Pancreas (tissue), 10 donors: ENCODE measurements at regions not wholly inside any gene's neighbourhood (a gene's known extent, or its start where the extent isn't known, plus 50 kb on each side); places are given as distances from the start of the nearest gene placed in this dataset.

Experiments
- ATAC-seq, 4 donors: fragments of 200-7000 bp; cut with Tn5 transposase; one replicate each; pipeline versions ENCODE4 v1.8.0 to v1.9.1; 2020; ENCODE audit warnings: mild to moderate bottlenecking in 4 of 4, moderate library complexity in 4 of 4
- DNase-seq, 6 donors: peaks; one replicate each; pipeline ENCODE4 v3.0.0-alpha.2; 2020
- FAIRE-seq: peaks from 2 replicates; lab custom pipeline; 2012; peaks lifted over from hg19 to GRCh38; lab: Jason Lieb, UNC
- H3K27ac ChIP-seq, 4 donors: fragments of 200-600 bp; sonication (generic); 1 replicate in 3 of 4; 2 replicates in 1 of 4; pipeline versions ENCODE4 v1.5.0 to v1.8.0; 2020
- H3K27me3 ChIP-seq, 4 donors: fragments of 200-600 bp; one replicate each; pipeline ENCODE4 v1.8.0; 2021
- H3K36me3 ChIP-seq, 3 donors: fragments of 200-600 bp; sonication (generic) in 1 of 3; one replicate each; pipeline versions ENCODE4 v1.5.0 to v1.8.0; 2020 to 2021
- H3K4me1 ChIP-seq, 3 donors: fragments of 200-600 bp; one replicate each; pipeline ENCODE4 v1.8.0; 2021
- H3K4me3 ChIP-seq, 4 donors: fragments of 200-600 bp; sonication (generic) in 2 of 4; one replicate each; pipeline versions ENCODE4 v1.5.0 to v1.8.0; 2020 to 2021
- H3K9me3 ChIP-seq, 4 donors: fragments of 200-600 bp; one replicate each; pipeline ENCODE4 v1.8.0; 2021
- WGBS, 2 donors: extraction: QIAGEN DNeasy Blood & Tissue Kit; methylation state at CpG; one replicate each; pipeline ENCODE4 v1.1.7; 2013; 5-methylcytosine and 5-hydroxymethylcytosine counted together
- intact Hi-C, 3 donors: fragments of 100-400 bp; cut with DNase I; formaldehyde crosslinking; loops; one replicate each; pipeline versions ENCODE4 v1.11.1 to v1.14.2; 2022
- TF ChIP-seq, protein P1 (sequence below), 4 donors: fragments of 200-600 bp; sonication (generic) in 3 of 4; IDR thresholded peaks; one replicate each; pipeline versions ENCODE4 v1.5.0 to v1.8.0; 2021; ENCODE audit warnings: antibody characterized with exemption in 4 of 4
- donor health status: healthy with polysubstance abuse.
- donor health status: DM: no; HTN: no; CAD: no; lungs with moderate emphysema.
- donor health status: DM: no; HTN: no; CAD: no.
- donor health status: control.
- donor health status: control.
- donor health status: Bipolar disorder and iron deficiency.
- donor health status: DM: yes; HTN: yes; CAD: no.
- donor health status: DM: no; HTN: no; CAD: no.
- donor health status: DM: no; HTN: no; CAD: no.
- donor health status: DM: yes; HTN: yes; CAD: no.

DNA sequence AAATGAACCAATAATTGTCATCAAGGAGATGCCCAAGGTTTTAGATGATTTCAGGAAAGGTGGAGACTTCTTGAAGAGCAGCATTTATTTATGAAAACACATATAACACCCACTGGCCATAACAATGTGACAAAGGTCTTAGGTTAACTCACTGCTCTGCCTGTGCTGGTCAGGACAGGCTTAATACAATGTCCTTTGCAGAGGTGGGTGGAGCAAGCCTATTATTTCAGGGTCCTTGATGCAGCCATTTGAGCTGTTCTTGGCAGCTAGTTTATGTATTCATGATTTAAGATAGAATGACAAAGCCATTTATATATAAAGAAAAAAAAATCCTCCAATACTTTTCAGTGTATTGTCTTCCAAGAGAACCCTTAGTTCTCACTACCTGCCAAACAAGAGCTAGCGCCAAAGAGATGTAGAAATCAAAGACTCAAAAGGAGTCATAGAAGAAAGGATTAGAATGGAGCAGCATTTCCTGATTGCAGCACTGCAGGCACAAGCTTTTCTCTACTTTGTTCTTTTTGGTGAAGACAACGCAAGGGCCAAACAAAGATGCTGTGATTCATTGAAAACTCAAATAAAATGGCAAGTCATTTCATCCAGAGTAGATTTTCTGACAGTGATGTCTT, 124.3 kb upstream of the TSHZ2 start:
- Histone ChIP-seq H3K27ac (no peak overlapping the region), H3K9me3 (no peaks in the 10 kb centered on the region), H3K36me3 (no peaks in the 10 kb centered on the region), H3K27me3 (no peaks in the 10 kb centered on the region), H3K4me1 (peaks cover 8 to 14% (median 13%) of the 10 kb centered on the region in 3 donors), H3K4me3 (no peak overlapping the region)
- TF ChIP-seq, protein P1, sequence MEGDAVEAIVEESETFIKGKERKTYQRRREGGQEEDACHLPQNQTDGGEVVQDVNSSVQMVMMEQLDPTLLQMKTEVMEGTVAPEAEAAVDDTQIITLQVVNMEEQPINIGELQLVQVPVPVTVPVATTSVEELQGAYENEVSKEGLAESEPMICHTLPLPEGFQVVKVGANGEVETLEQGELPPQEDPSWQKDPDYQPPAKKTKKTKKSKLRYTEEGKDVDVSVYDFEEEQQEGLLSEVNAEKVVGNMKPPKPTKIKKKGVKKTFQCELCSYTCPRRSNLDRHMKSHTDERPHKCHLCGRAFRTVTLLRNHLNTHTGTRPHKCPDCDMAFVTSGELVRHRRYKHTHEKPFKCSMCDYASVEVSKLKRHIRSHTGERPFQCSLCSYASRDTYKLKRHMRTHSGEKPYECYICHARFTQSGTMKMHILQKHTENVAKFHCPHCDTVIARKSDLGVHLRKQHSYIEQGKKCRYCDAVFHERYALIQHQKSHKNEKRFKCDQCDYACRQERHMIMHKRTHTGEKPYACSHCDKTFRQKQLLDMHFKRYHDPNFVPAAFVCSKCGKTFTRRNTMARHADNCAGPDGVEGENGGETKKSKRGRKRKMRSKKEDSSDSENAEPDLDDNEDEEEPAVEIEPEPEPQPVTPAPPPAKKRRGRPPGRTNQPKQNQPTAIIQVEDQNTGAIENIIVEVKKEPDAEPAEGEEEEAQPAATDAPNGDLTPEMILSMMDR (IDR thresholded peaks at IDR 0.05): no peak
- intact Hi-C loops: no loop called here
- no peak for FAIRE-seq
- WGBS, 2 donors: 67 to 79% methylated on average over 2 of the region's 2 CpGs
- DNase-seq: no peak
- ATAC-seq: peak; percentile 41 to 60 (median 52)

DNA sequence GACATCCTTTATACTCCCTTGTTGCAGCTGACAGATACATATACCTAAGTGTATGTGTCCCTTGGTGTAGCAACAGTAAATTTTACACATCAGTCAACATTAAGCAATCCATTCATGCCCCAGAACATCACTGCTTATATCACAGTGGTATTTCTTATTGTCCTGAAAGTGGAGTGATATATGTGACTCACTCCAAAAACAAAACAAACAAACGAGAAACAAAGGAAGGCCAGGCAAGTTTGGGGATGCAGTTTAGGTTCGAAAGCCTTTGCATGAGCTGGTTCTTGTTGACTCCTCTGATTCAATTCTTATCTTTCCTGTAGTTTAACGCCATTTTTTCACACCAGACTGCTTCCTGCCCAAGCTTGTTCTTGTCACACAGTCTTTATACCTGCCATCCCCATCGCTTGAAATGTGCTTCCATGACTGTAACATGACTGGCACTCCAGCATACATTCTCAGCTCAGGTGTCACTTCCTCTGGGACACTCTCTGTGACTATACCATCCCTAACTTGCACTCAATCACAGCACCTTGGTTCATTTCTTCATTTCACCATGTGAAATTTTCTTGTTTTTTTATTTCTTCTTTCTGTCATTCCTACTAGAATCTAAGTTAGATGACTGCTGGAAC, 125.0 kb upstream of the TSHZ2 start:
- TF ChIP-seq, protein P1 (IDR thresholded peaks at IDR 0.05): no peak
- Histone ChIP-seq H3K27ac (no peak overlapping the region), H3K4me3 (no peak overlapping the region), H3K9me3 (no peaks in the 10 kb centered on the region), H3K36me3 (no peaks in the 10 kb centered on the region), H3K27me3 (no peaks in the 10 kb centered on the region), H3K4me1 (peaks cover 2 to 8% (median 6%) of the 10 kb centered on the region in 3 donors)
- no peak for FAIRE-seq
- no peak for ATAC-seq
- 79 to 82% methylated on average over 4 of the region's 4 CpGs for WGBS, 2 donors
- DNase-seq: no peak
- intact Hi-C loops: no loop called here

DNA sequence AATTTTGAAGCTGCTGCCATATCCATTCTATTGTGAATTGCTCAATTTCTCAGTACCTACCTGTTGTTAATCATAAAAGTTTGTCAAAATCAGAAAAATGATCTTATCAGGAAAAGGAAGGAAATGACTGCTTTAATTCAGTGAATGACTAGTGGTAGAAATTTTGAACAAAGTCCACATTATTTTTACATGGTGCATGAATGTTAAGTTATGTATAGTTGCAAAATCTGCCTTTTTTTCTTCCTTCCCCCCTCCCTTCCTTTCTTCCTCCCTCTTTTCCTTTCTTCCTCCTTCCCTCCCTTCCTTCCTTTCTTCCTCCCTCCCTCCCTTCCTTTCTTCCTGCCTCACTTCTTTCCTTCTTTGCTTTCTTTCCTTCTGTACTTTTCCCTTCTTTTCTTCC, 127.1 kb upstream of the TSHZ2 start:
- ATAC-seq: no peak
- intact Hi-C loops: no loop called here

DNA sequence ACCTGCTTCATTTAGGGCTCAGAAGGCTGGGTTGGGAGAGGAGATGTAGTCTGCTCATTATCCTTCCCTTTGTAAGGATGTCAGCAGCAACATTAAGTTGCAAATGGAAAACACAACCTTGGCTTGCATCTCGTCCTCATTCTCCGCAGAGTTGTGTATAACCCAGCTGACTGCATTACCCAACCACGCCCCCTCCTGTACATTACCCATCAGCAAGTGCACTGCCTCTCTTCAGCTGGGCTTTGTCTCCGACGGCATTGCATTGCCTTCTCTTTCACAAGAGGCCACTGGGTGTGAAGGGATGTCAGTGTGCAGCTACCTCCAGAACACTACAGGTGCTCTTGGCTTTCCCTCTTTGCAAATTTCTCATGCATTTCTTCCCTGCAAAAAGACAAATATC, 128.7 kb upstream of the TSHZ2 start:
- TF ChIP-seq, protein P1 (IDR thresholded peaks at IDR 0.05): no peak
- no peak for ATAC-seq
- Histone ChIP-seq H3K36me3 (no peaks in the 10 kb centered on the region), H3K27ac (no peak overlapping the region), H3K4me3 (no peak overlapping the region), H3K4me1 (peaks cover 0 to 6% (median 0%) of the 10 kb centered on the region in 3 donors), H3K27me3 (no peaks in the 10 kb centered on the region), H3K9me3 (no peaks in the 10 kb centered on the region)
- no peak for DNase-seq
- intact Hi-C loops: no loop called here
- FAIRE-seq: no peak
- 92 to 95% methylated on average over 5 of the region's 5 CpGs for WGBS, 2 donors

More for the DNA sequence above, 127.1 kb upstream of the TSHZ2 start:
- Histone ChIP-seq H3K27me3 (no peaks in the 10 kb centered on the region), H3K4me1 (peaks cover 0 to 6% (median 4%) of the 10 kb centered on the region in 3 donors), H3K9me3 (no peaks in the 10 kb centered on the region), H3K36me3 (no peaks in the 10 kb centered on the region), H3K27ac (no peak overlapping the region), H3K4me3 (no peak overlapping the region)
- TF ChIP-seq, protein P1 (IDR thresholded peaks at IDR 0.05): no peak
- FAIRE-seq (no peak), DNase-seq (no peak)

DNA sequence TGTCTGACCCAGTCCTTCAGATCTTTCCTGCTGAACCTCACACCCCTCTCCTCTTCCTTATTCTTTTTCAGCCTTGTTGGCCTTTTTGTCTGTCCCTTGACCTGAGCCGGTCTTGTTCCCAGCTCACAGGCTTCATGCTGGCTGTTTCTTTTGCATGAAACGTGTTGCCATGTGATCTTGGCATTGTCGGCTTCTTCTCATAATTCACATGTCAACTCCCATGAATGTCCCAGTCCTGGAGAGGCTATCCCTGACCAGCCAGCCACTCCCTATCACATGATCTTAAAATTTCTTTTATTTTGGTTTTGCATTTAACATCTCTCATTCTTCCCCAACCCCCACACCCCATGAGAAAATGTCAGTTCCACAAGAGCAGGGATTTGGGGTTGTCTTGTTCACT, 131.2 kb upstream of the TSHZ2 start:
- intact Hi-C loops: no loop called here
- Histone ChIP-seq H3K9me3 (no peaks in the 10 kb centered on the region), H3K4me1 (no peaks in the 10 kb centered on the region), H3K27ac (no peak overlapping the region), H3K36me3 (no peaks in the 10 kb centered on the region), H3K27me3 (no peaks in the 10 kb centered on the region), H3K4me3 (no peak overlapping the region)
- ATAC-seq (no peak), DNase-seq (no peak), FAIRE-seq (no peak)
- WGBS, 2 donors: 84 to 86% methylated on average over 3 of the region's 3 CpGs
- TF ChIP-seq, protein P1 (IDR thresholded peaks at IDR 0.05): no peak
